ENCODE measurements at regions not wholly inside any gene's neighbourhood (a gene's known extent, or its start where the extent isn't known, plus 50 kb on each side); places are given as distances from the start of the nearest gene placed in this dataset.

- TF ChIP-seq CTCF (IDR thresholded peaks at IDR 0.05) (no peak), POLR2A (IDR thresholded peaks at IDR 0.05) (no peak)
Observed at GRCh38 chr9:91029650-91030361, 228.2 kb downstream of the SYK start.
